ENCODE measurements at regions not wholly inside any gene's neighbourhood (a gene's known extent, or its start where the extent isn't known, plus 50 kb on each side); places are given as distances from the start of the nearest gene placed in this dataset.

- H3K4me3 Mint-ChIP-seq: no peak overlapping the region
- peaks cover 34% of the 10 kb centered on the region for H3K4me1 Mint-ChIP-seq
- no peaks in the 10 kb centered on the region for H3K36me3 Mint-ChIP-seq
- H3K27me3 Mint-ChIP-seq (ENCODE audit: low read depth): peaks cover 10% of the 10 kb centered on the region
- no peaks in the 10 kb centered on the region for H3K9me3 Mint-ChIP-seq
- no peak for DNase-seq (ENCODE audit: low spot score in 2 of 2, unreplicated experiment in 2 of 2)
- H3K27ac Mint-ChIP-seq: no peak overlapping the region
- no peak for TF ChIP-seq CTCF (IDR thresholded peaks at IDR 0.05; ENCODE audit: unreplicated experiment)
Observed at GRCh38 chr16:86774931-86775330, 196.6 kb downstream of the FOXL1 start.

DNA sequence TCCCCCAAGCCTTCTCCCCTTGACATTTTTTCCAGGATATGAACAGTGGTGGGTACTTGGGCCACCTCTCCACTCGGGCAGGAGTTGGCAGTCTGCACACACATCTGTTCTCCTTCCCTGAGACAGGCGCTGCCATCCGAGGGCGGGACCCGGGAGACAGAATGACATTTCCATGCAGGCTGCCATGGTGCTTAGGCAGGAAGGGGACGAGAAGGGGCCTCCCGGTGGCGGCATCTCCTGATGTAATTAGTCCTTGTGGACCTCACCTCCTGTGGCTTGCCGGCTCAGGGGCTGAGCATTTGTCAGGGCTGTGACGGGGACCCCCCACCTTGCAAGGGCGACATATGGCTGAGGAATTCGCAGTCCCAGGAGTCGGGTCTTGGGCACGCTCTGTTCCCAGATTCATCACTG is 197.2 kb downstream of the FOXL1 start:
- Mint-ChIP-seq H3K4me1 (peaks cover 34% of the 10 kb centered on the region), H3K36me3 (no peaks in the 10 kb centered on the region), H3K27me3 (ENCODE audit: low read depth) (peaks cover 11% of the 10 kb centered on the region), H3K4me3 (no peak overlapping the region), H3K9me3 (no peaks in the 10 kb centered on the region), H3K27ac (no peak overlapping the region)
- TF ChIP-seq CTCF (IDR thresholded peaks at IDR 0.05; ENCODE audit: unreplicated experiment): no peak
- DNase-seq (ENCODE audit: low spot score in 2 of 2, unreplicated experiment in 2 of 2): no peak

GRCh38 chr16:86777381-86777946 is 199.1 kb downstream of the FOXL1 start:
- Mint-ChIP-seq H3K4me3 (no peak overlapping the region), H3K27ac (no peak overlapping the region), H3K4me1 (peaks cover 17% of the 10 kb centered on the region), H3K27me3 (ENCODE audit: low read depth) (peaks cover 16% of the 10 kb centered on the region), H3K36me3 (no peaks in the 10 kb centered on the region), H3K9me3 (no peaks in the 10 kb centered on the region)
- no peak for DNase-seq (ENCODE audit: low spot score in 2 of 2, unreplicated experiment in 2 of 2)
- no peak for TF ChIP-seq CTCF (IDR thresholded peaks at IDR 0.05; ENCODE audit: unreplicated experiment)

DNA sequence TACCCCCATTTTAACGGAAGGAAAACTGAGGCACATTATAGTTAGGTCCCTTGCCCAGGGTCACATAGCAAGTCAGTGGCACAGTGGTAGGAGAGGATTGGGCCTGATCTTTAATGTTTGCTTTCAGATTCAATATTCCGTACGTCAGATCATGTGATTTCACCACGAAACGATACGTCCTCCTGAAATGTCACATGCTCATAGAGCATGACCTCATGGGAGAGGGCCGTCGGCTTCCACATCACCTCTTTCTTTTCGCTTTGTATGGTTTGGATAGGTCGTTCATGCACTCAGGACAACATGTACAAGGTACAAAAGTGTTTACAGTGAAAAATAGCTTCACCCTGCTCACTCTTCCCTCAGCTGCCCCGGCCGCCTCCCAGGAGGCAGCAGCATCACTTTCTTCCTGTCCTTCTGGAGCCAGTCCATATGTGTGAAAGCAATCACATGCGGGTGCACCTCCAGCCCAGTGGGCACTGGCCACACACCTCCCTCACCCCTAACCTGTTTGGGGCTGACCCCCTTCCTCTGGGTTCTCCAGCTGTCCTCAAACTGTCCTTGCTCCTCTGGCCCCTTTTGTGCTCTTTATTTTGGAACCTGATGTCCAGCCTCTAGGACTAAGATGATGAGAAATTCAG is 199.9 kb downstream of the FOXL1 start:
- Mint-ChIP-seq H3K4me1 (peaks cover 9% of the 10 kb centered on the region), H3K27me3 (ENCODE audit: low read depth) (peaks cover 16% of the 10 kb centered on the region), H3K27ac (no peak overlapping the region), H3K9me3 (no peaks in the 10 kb centered on the region), H3K36me3 (no peaks in the 10 kb centered on the region), H3K4me3 (no peak overlapping the region)
- TF ChIP-seq CTCF (IDR thresholded peaks at IDR 0.05; ENCODE audit: unreplicated experiment): no peak
- DNase-seq (ENCODE audit: low spot score in 2 of 2, unreplicated experiment in 2 of 2): no peak

GRCh38 chr16:86778978-86779377 is 200.6 kb downstream of the FOXL1 start:
- Mint-ChIP-seq H3K4me1 (peaks cover 3% of the 10 kb centered on the region), H3K27me3 (ENCODE audit: low read depth) (peaks cover 16% of the 10 kb centered on the region), H3K4me3 (no peak overlapping the region), H3K9me3 (no peaks in the 10 kb centered on the region), H3K27ac (no peak overlapping the region), H3K36me3 (no peaks in the 10 kb centered on the region)
- DNase-seq (ENCODE audit: low spot score in 2 of 2, unreplicated experiment in 2 of 2): no peak
- TF ChIP-seq CTCF (IDR thresholded peaks at IDR 0.05; ENCODE audit: unreplicated experiment): no peak
